ENCODE measurements at regions not wholly inside any gene's neighbourhood (a gene's known extent, or its start where the extent isn't known, plus 50 kb on each side); places are given as distances from the start of the nearest gene placed in this dataset.

DNA sequence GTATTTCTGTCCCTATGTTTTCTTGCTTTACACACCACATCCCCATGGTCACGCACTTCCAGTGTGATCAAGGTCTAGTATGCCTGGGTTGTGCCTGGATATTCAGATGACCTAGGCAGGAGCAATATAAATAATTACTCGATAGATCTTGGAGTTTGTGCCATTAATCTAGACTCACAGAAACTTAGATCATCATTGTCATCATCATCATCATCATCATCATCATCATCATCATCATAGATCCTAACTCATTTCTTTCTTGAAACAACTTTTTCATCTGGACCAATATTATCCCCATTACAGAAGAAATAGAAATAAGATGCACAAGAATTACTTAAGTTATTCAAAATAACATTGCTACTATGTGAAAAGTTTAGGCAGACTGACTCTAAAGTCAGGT is 130.3 kb upstream of the LRRTM4 start:
- 85% methylated on average over 2 of the region's 2 CpGs for WGBS
- no peak for TF ChIP-seq RAD21 (IDR thresholded peaks at IDR 0.05)
- TF ChIP-seq, protein P1, sequence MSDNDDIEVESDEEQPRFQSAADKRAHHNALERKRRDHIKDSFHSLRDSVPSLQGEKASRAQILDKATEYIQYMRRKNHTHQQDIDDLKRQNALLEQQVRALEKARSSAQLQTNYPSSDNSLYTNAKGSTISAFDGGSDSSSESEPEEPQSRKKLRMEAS (IDR thresholded peaks at IDR 0.05): no peak
- TF ChIP-seq, protein P2, sequence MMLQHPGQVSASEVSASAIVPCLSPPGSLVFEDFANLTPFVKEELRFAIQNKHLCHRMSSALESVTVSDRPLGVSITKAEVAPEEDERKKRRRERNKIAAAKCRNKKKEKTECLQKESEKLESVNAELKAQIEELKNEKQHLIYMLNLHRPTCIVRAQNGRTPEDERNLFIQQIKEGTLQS (IDR thresholded peaks at IDR 0.05): no peak
- TF ChIP-seq, protein P3, sequence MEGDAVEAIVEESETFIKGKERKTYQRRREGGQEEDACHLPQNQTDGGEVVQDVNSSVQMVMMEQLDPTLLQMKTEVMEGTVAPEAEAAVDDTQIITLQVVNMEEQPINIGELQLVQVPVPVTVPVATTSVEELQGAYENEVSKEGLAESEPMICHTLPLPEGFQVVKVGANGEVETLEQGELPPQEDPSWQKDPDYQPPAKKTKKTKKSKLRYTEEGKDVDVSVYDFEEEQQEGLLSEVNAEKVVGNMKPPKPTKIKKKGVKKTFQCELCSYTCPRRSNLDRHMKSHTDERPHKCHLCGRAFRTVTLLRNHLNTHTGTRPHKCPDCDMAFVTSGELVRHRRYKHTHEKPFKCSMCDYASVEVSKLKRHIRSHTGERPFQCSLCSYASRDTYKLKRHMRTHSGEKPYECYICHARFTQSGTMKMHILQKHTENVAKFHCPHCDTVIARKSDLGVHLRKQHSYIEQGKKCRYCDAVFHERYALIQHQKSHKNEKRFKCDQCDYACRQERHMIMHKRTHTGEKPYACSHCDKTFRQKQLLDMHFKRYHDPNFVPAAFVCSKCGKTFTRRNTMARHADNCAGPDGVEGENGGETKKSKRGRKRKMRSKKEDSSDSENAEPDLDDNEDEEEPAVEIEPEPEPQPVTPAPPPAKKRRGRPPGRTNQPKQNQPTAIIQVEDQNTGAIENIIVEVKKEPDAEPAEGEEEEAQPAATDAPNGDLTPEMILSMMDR (IDR thresholded peaks at IDR 0.05; ENCODE audit: low read depth, low read length, missing input control): no peak
- TF ChIP-seq GABPA (IDR thresholded peaks at IDR 0.05 in 1 of 2, conservative IDR thresholded peaks at IDR 0.05 in 1 of 2): no peak
- no peak for TF ChIP-seq FOXA2 (IDR thresholded peaks at IDR 0.05)
- no peak for TF ChIP-seq HNF4G (IDR thresholded peaks at IDR 0.05)
- TF ChIP-seq, protein P4, sequence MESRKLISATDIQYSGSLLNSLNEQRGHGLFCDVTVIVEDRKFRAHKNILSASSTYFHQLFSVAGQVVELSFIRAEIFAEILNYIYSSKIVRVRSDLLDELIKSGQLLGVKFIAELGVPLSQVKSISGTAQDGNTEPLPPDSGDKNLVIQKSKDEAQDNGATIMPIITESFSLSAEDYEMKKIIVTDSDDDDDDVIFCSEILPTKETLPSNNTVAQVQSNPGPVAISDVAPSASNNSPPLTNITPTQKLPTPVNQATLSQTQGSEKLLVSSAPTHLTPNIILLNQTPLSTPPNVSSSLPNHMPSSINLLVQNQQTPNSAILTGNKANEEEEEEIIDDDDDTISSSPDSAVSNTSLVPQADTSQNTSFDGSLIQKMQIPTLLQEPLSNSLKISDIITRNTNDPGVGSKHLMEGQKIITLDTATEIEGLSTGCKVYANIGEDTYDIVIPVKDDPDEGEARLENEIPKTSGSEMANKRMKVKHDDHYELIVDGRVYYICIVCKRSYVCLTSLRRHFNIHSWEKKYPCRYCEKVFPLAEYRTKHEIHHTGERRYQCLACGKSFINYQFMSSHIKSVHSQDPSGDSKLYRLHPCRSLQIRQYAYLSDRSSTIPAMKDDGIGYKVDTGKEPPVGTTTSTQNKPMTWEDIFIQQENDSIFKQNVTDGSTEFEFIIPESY (IDR thresholded peaks at IDR 0.05): no peak
- Histone ChIP-seq H3K4me1 (ENCODE audit: control insufficient read depth in 4 of 4, insufficient read depth in 4 of 4, low read length in 3 of 4) (no peaks in the 10 kb centered on the region), H3K27me3 (ENCODE audit: control insufficient read depth in 4 of 4, insufficient read depth in 4 of 4, low read length in 3 of 4) (no peaks in the 10 kb centered on the region), H3K9ac (ENCODE audit: low read depth in 1 of 2, low read length in 2 of 2) (no peak overlapping the region), H3K4me3 (ENCODE audit: low read depth in 1 of 3, low read length in 3 of 3) (no peak overlapping the region), H3K36me3 (ENCODE audit: control insufficient read depth in 4 of 4, insufficient read depth in 3 of 4, low read depth in 1 of 4, low read length in 3 of 4) (no peaks in the 10 kb centered on the region), H3K9me3 (ENCODE audit: control insufficient read depth in 4 of 4, low read length in 3 of 4) (no peaks in the 10 kb centered on the region), H3K27ac (ENCODE audit: low read depth in 1 of 2, low read length in 2 of 2) (no peak overlapping the region)
- no peak for DNase-seq (ENCODE audit: low spot score)

DNA sequence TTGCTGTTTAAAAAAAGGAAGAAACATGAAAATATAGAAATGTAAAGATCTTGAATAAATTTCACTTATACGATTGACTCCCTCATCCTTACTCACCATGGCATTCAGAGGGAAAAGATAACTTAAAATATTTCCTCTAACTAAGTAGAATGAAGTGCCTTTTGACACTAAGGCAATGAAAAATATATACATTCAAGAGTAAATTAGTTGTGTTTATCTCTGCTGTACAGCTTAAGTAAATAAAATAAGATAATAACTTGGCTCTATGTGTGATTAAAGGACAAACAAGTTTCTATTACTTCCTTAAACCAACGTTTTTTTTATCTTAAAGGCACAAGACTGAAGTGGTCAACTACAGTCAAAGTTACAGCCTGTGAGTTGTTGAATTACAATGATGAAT is 142.3 kb upstream of the LRRTM4 start:
- no peaks in the 10 kb centered on the region for H3K36me3 ChIP-seq (ENCODE audit: control insufficient read depth in 4 of 4, insufficient read depth in 3 of 4, low read depth in 1 of 4, low read length in 3 of 4)
- H3K9me3 ChIP-seq (ENCODE audit: control insufficient read depth in 4 of 4, low read length in 3 of 4): no peaks in the 10 kb centered on the region
- 31% methylated on average over 2 of the region's 2 CpGs for WGBS
- H3K27me3 ChIP-seq (ENCODE audit: control insufficient read depth in 4 of 4, insufficient read depth in 4 of 4, low read length in 3 of 4): no peaks in the 10 kb centered on the region
- H3K4me3 ChIP-seq (ENCODE audit: low read depth in 1 of 3, low read length in 3 of 3): no peak overlapping the region
- no peak for TF ChIP-seq SP1 (IDR thresholded peaks at IDR 0.05)
- no peak for TF ChIP-seq TAF1 (conservative IDR thresholded peaks at IDR 0.05)
- no peak for TF ChIP-seq JUND (IDR thresholded peaks at IDR 0.05)
- H3K27ac ChIP-seq (ENCODE audit: low read depth in 1 of 2, low read length in 2 of 2): no peak overlapping the region
- no peaks in the 10 kb centered on the region for H3K4me1 ChIP-seq (ENCODE audit: control insufficient read depth in 4 of 4, insufficient read depth in 4 of 4, low read length in 3 of 4)
- H3K9ac ChIP-seq (ENCODE audit: low read depth in 1 of 2, low read length in 2 of 2): no peak overlapping the region
- no peak for DNase-seq (ENCODE audit: low spot score)

DNA sequence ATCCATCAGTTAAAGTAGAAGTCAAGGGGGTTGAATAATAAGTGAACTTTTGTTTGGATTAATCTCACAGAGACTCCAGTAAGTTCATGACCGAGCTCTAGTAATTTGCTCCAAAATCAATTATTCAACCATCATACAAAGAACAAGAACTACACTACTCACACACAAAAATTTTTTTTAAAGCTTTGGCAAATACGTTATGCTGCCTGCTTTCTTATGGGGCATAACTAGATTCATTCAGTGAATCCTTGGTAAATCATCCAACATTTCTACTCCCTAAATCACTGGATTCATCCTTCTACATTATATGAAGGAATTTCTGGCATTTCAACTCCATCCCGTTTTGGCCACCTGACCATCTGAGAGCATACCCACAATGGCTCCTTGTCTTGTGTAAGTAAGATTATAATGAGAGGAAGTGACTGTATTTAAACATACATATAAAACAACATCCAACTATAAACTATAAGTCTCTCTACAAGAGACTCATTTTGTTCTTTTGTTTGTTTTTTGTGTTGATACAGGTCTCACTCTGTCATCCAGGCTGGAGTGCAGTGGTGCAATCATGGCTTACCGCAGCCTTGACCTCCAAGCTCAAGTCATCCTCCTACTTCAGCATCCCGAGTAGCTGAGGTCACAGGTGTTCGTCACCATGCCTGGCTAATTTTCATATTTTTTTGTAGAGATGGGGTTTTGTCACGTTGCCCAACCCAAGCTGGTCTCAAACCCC is 144.2 kb upstream of the LRRTM4 start:
- H3K9ac ChIP-seq (ENCODE audit: low read depth in 1 of 2, low read length in 2 of 2): no peak overlapping the region
- H3K4me3 ChIP-seq (ENCODE audit: low read depth in 1 of 3, low read length in 3 of 3): no peak overlapping the region
- no peaks in the 10 kb centered on the region for H3K4me1 ChIP-seq (ENCODE audit: control insufficient read depth in 4 of 4, insufficient read depth in 4 of 4, low read length in 3 of 4)
- H3K36me3 ChIP-seq (ENCODE audit: control insufficient read depth in 4 of 4, insufficient read depth in 3 of 4, low read depth in 1 of 4, low read length in 3 of 4): no peaks in the 10 kb centered on the region
- WGBS: 64% methylated on average over 7 of the region's 7 CpGs
- H3K9me3 ChIP-seq (ENCODE audit: control insufficient read depth in 4 of 4, low read length in 3 of 4): no peaks in the 10 kb centered on the region
- no peak overlapping the region for H3K27ac ChIP-seq (ENCODE audit: low read depth in 1 of 2, low read length in 2 of 2)
- no peak for DNase-seq (ENCODE audit: low spot score)
- TF ChIP-seq, protein P1 (IDR thresholded peaks at IDR 0.05): no peak
- TF ChIP-seq HNF4G (IDR thresholded peaks at IDR 0.05) (no peak), RAD21 (IDR thresholded peaks at IDR 0.05) (no peak), FOXA2 (IDR thresholded peaks at IDR 0.05) (no peak), EGR1 (IDR thresholded peaks at IDR 0.05; ENCODE audit: low read depth in 2 of 2) (no peak), JUND (IDR thresholded peaks at IDR 0.05) (no peak), SP1 (IDR thresholded peaks at IDR 0.05) (no peak), RXRA (IDR thresholded peaks at IDR 0.05) (no peak), GABPA (IDR thresholded peaks at IDR 0.05 in 1 of 2, conservative IDR thresholded peaks at IDR 0.05 in 1 of 2) (no peak), NR2F2 (IDR thresholded peaks at IDR 0.05) (no peak), FOXA1 (IDR thresholded peaks at IDR 0.05) (no peak), TAF1 (conservative IDR thresholded peaks at IDR 0.05) (no peak), YY1 (IDR thresholded peaks at IDR 0.05) (no peak)
- TF ChIP-seq, protein P3 (IDR thresholded peaks at IDR 0.05; ENCODE audit: low read depth, low read length, missing input control): no peak
- TF ChIP-seq, protein P4 (IDR thresholded peaks at IDR 0.05): no peak
- TF ChIP-seq, protein P2 (IDR thresholded peaks at IDR 0.05): no peak
- H3K27me3 ChIP-seq (ENCODE audit: control insufficient read depth in 4 of 4, insufficient read depth in 4 of 4, low read length in 3 of 4): no peaks in the 10 kb centered on the region
